HG02943 (cell line): ENCODE measurements at regions not wholly inside any gene's neighbourhood (a gene's known extent, or its start where the extent isn't known, plus 50 kb on each side); places are given as distances from the start of the nearest gene placed in this dataset.

ENCODE experiments used
- ATAC-seq: cut with Tn5 transposase; IDR thresholded peaks from one replicate; pipeline ENCODE4 v1.9.1; 2021; ENCODE audit warnings: mild to moderate bottlenecking, low read depth, moderate library complexity; ENCODE audit not compliant: unreplicated experiment

- ATAC-seq: no peak
Measured at GRCh38 chr5:71939452-71940230, 167.6 kb upstream of the MAP1B start.

- ATAC-seq: no peak
Measured at GRCh38 chr5:71943874-71944273, 163.4 kb upstream of the MAP1B start.

GRCh38 chr5:71945436-71945835 lies 161.8 kb upstream of the MAP1B start:
- ATAC-seq: no peak

GRCh38 chr5:71946343-71947030 lies 160.8 kb upstream of the MAP1B start:
- no peak for ATAC-seq

GRCh38 chr5:71948206-71948605 lies 159.1 kb upstream of the MAP1B start:
- ATAC-seq: no peak

- no peak for ATAC-seq
Measured at GRCh38 chr5:71949772-71950171, 157.5 kb upstream of the MAP1B start.

- ATAC-seq: no peak
Measured at GRCh38 chr5:71953866-71954265, 153.4 kb upstream of the MAP1B start.

- no peak for ATAC-seq
Measured at GRCh38 chr5:71954329-71954728, 152.9 kb upstream of the MAP1B start.

GRCh38 chr5:71955723-71956122 lies 151.6 kb upstream of the MAP1B start:
- ATAC-seq: no peak

- no peak for ATAC-seq
Measured at GRCh38 chr5:71957292-71957898, 149.9 kb upstream of the MAP1B start.

GRCh38 chr5:71960195-71960594 lies 147.1 kb upstream of the MAP1B start:
- ATAC-seq: no peak

- ATAC-seq: no peak
Measured at GRCh38 chr5:71961786-71962185, 145.5 kb upstream of the MAP1B start.

- ATAC-seq: no peak
Measured at GRCh38 chr5:71969460-71969859, 137.8 kb upstream of the MAP1B start.

- ATAC-seq: no peak
Measured at GRCh38 chr5:71971862-71972261, 135.4 kb upstream of the MAP1B start.

GRCh38 chr5:71972777-71973473 lies 134.3 kb upstream of the MAP1B start:
- ATAC-seq: no peak

- no peak for ATAC-seq
Measured at GRCh38 chr5:71973563-71973962, 133.7 kb upstream of the MAP1B start.

GRCh38 chr5:71974165-71974564 lies 133.1 kb upstream of the MAP1B start:
- ATAC-seq: no peak

GRCh38 chr5:71974622-71975021 lies 132.7 kb upstream of the MAP1B start:
- ATAC-seq: no peak

GRCh38 chr5:71976449-71976848 lies 130.8 kb upstream of the MAP1B start:
- no peak for ATAC-seq

- no peak for ATAC-seq
Measured at GRCh38 chr5:71977311-71977710, 130.0 kb upstream of the MAP1B start.

GRCh38 chr5:71978216-71978615 lies 129.1 kb upstream of the MAP1B start:
- no peak for ATAC-seq
